Small intestine (tissue), 7 donors: ENCODE measurements at regions not wholly inside any gene's neighbourhood (a gene's known extent, or its start where the extent isn't known, plus 50 kb on each side); places are given as distances from the start of the nearest gene placed in this dataset.

Experiments used
- DNase-seq, 2 donors: peaks; one replicate each; pipeline versions ENCODE4 v3.0.0 to v3.0.0-alpha.2; 2013
- FAIRE-seq: peaks from 2 replicates; lab custom pipeline; 2012; peaks lifted over from hg19 to GRCh38; lab: Jason Lieb, UNC
- H3K27ac ChIP-seq, 3 donors: one replicate each; pipeline ENCODE4 v1.5.1; 2013; ENCODE audit warnings: low read length in 2 of 3, mild to moderate bottlenecking in 2 of 3, control low read depth in 1 of 3, inconsistent platforms in 1 of 3, low read depth in 1 of 3, moderate library complexity in 1 of 3
- H3K27me3 ChIP-seq, 3 donors: one replicate each; pipeline ENCODE4 v1.6.1; 2013; ENCODE audit warnings: low read length in 3 of 3, inconsistent platforms in 1 of 3; ENCODE audit not compliant: control insufficient read depth in 3 of 3, insufficient read depth in 3 of 3
- H3K36me3 ChIP-seq, 3 donors: one replicate each; pipeline ENCODE4 v1.6.1; 2013; ENCODE audit warnings: low read length in 3 of 3, inconsistent platforms in 1 of 3, low read depth in 1 of 3, mild to moderate bottlenecking in 1 of 3, moderate library complexity in 1 of 3; ENCODE audit not compliant: control insufficient read depth in 3 of 3, insufficient read depth in 2 of 3
- H3K4me1 ChIP-seq, 3 donors: one replicate each; pipeline ENCODE4 v1.6.1; 2013; ENCODE audit warnings: low read length in 2 of 3, inconsistent platforms in 1 of 3, low read depth in 1 of 3, mild to moderate bottlenecking in 1 of 3, moderate library complexity in 1 of 3; ENCODE audit not compliant: control insufficient read depth in 3 of 3, insufficient read depth in 2 of 3
- H3K4me3 ChIP-seq, 3 donors: one replicate each; pipeline ENCODE4 v1.5.1; 2013; ENCODE audit warnings: low read length in 3 of 3, control low read depth in 1 of 3, inconsistent platforms in 1 of 3, low read depth in 1 of 3, mild to moderate bottlenecking in 1 of 3, moderate library complexity in 1 of 3
- H3K9me3 ChIP-seq, 2 donors: one replicate each; pipeline ENCODE4 v1.6.1; 2013; ENCODE audit warnings: low read depth in 1 of 2, low read length in 1 of 2; ENCODE audit not compliant: control insufficient read depth in 2 of 2, insufficient read depth in 1 of 2
- WGBS, 3 donors: extraction: QIAGEN DNeasy Blood & Tissue Kit; methylation state at CpG; one replicate each; pipeline ENCODE4 v1.1.7; 2013; 5-methylcytosine and 5-hydroxymethylcytosine counted together
- donor health status: healthy with polysubstance abuse.
- donor health status: control.
- donor health status: control.
- donor health status: Bipolar disorder and iron deficiency.
- donor health status: healthy.

DNA sequence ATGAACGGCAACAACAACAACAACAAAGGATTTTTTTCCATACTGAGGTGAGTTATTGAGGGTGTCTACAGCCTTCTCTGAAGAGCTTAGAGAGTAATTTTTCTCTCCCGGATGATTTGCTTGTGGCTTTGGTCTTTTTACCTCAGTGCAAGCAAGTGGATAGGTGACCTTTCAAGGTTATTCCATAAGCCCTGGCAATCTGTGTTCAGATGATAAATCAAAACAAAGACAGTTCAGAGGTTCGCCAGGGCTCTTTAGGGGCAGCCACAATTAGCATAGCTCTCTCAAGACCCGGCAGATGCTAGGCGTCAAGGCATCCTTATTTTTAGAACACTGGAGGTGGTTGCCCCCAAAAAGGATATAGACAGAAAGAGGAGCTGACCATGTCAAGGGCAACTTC is 417.9 kb upstream of the C9orf72 start:
- no peaks in the 10 kb centered on the region for H3K4me1 ChIP-seq
- H3K9me3 ChIP-seq = no peaks in the 10 kb centered on the region
- 66 to 70% (median 67%) methylated on average over 5 of the region's 5 CpGs for WGBS, 3 donors
- FAIRE-seq (no peak), DNase-seq (no peak)
- H3K4me3 ChIP-seq = no peak overlapping the region
- no peak overlapping the region for H3K27ac ChIP-seq
- H3K27me3 ChIP-seq = peaks cover 0 to 2% (median 0%) of the 10 kb centered on the region in 3 donors
- H3K36me3 ChIP-seq = no peaks in the 10 kb centered on the region

DNA sequence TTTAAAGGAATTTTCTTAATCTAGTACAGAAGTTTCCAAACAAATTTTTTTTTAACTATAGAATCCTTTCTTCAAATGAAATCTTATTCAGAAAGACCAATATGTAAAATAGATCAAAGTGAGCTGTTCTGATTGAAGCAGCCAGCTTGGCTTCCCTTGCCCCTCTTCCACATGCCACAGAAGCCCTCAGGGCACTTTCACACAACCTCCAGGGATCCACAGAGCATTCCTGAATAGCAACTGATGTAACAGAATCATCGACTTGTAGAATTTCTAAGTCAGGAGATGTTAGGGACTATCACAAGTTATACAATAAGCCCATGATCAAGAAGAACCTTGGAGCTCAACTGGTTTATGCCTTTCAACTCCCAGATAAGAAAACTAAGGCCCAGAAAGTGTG is 427.8 kb upstream of the C9orf72 start:
- Histone ChIP-seq H3K27me3 (no peaks in the 10 kb centered on the region), H3K4me1 (no peaks in the 10 kb centered on the region), H3K4me3 (no peak overlapping the region), H3K27ac (no peak overlapping the region), H3K36me3 (no peaks in the 10 kb centered on the region), H3K9me3 (no peaks in the 10 kb centered on the region)
- no peak for DNase-seq
- WGBS, 3 donors = 58 to 67% (median 63%) methylated on average over 1 of the region's 1 CpG
- FAIRE-seq = no peak

DNA sequence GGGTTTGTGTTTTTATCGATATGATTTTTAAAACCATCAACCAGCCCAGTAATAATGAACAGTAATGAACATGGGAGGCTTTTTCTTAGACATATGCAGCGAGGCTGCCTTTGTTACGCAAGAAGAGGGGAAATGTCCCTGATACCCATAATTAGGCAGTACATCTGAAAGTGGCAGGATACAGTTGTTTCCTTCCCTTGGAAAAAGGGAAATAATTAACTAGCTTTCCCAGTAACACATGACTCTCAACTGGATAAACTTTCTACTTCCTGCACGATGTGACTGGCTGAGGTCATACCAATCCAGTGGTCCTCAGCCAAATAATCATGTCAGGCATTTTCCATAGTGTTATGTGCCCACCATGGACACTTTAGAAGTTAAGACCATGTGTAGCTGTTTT is 431.6 kb upstream of the C9orf72 start:
- Histone ChIP-seq H3K36me3 (no peaks in the 10 kb centered on the region), H3K27me3 (no peaks in the 10 kb centered on the region), H3K9me3 (no peaks in the 10 kb centered on the region), H3K27ac (no peak overlapping the region), H3K4me1 (no peaks in the 10 kb centered on the region), H3K4me3 (no peak overlapping the region)
- WGBS, 3 donors = 46 to 56% (median 54%) methylated on average over 4 of the region's 4 CpGs
- peak in 1 of 2 donors; percentile 21 for DNase-seq
- FAIRE-seq = no peak

DNA sequence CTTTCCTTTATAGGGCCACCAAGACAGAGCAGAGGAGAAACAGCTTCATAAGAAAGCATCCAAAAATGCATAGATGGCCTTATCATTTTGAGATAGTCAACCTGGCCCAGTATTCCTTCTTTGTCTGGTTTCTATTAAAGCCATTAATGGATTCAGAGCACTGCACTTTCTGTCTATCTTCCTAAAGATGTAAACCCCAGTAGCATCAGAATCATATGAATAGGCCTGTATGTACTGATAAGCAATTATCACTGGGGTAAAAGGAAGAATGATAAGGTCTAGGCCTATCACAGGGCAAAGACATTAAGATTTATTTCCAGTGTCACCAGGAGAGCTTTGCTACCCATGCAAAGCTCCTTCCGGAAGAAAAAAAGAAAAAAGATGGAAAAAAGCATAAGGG is 432.5 kb upstream of the C9orf72 start:
- Histone ChIP-seq H3K4me1 (no peaks in the 10 kb centered on the region), H3K27me3 (no peaks in the 10 kb centered on the region), H3K9me3 (no peaks in the 10 kb centered on the region), H3K36me3 (no peaks in the 10 kb centered on the region), H3K4me3 (no peak overlapping the region), H3K27ac (no peak overlapping the region)
- no peak for FAIRE-seq
- DNase-seq = no peak
- 88 to 93% (median 92%) methylated on average over 1 of the region's 1 CpG for WGBS, 3 donors

DNA sequence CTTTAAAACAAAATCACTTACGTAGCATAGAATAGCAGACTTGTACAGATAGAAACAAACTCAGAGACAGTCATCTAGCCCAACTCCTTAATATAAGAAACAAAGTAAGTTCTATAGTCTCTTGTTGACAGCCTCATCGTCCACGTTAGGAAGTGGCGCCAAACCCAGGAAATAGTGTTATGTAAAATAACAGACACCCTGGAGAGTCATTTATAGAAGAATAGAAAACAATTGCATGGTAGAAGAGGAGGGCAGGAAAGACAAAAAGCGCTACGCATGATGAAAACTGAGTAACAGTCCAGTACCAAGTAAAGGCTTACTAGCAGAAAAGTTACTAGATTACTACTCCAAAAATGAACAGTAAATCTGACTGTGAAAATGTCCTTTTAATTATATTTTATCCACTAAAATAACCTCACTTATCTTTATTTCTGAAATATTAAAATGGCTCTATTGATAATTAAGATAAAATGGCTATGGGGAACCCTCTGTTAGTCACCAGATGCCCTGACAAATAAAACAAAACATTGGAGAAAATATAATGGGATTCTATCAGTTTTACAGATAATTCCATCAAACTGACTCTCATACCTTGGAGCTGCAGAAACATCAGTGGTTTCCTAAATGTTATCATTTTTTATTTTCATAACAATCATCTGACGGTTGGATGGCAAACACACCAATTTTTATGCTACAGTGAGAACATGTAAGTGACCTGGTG is 434.0 kb upstream of the C9orf72 start:
- Histone ChIP-seq H3K4me3 (no peak overlapping the region), H3K9me3 (no peaks in the 10 kb centered on the region), H3K4me1 (no peaks in the 10 kb centered on the region), H3K36me3 (no peaks in the 10 kb centered on the region), H3K27me3 (peaks cover 0 to under 1% (median 0%) of the 10 kb centered on the region in 3 donors), H3K27ac (no peak overlapping the region)
- no peak for FAIRE-seq
- no peak for DNase-seq
- 74 to 87% (median 80%) methylated on average over 7 of the region's 7 CpGs for WGBS, 3 donors

DNA sequence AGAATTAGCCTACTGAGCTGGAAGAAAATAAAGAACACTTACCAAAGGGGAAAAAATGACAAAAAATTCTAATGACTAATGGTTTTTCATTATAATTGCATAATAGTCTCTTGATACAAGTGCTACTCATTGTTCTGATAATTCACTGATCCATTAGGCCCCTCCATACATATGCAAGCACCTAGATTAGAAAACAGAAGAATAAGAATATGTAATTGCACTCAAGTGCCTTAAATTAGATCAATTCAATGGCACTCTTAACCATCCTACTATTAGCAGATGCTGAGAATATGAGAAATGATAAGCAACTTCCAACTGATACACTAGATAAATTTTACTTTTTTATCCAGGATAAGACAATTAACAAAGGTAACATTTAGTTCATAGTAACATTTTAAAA is 440.9 kb upstream of the C9orf72 start:
- FAIRE-seq = no peak
- no peaks in the 10 kb centered on the region for H3K4me1 ChIP-seq

DNA sequence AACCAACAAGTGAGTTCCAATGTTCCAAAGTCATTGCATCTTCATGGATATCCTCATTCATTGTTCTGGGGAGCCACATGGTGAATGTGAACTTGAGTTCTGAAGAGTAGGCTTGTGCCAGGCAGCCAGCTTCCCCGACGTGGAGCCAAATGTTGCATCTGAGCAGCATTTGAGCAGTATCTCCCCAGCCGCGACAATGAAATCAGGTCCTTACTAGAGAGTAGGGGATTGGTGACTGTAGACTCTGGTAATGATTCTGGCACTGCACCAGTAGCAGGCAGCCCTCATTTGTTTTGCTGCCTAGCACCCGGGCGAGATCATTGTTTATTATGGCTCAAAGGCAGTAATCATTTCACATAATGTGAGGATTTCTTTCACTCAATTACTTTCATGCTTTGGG is 451.4 kb upstream of the C9orf72 start:
- Histone ChIP-seq H3K36me3 (no peaks in the 10 kb centered on the region), H3K4me1 (no peaks in the 10 kb centered on the region), H3K4me3 (no peak overlapping the region), H3K9me3 (no peaks in the 10 kb centered on the region), H3K27me3 (peaks cover 0 to 2% (median 0%) of the 10 kb centered on the region in 3 donors), H3K27ac (no peak overlapping the region)
- WGBS, 3 donors = 70 to 84% (median 81%) methylated on average over 6 of the region's 6 CpGs
- DNase-seq (no peak), FAIRE-seq (no peak)

More for the DNA sequence above, 440.9 kb upstream of the C9orf72 start:
- Histone ChIP-seq H3K27ac (no peak overlapping the region), H3K4me3 (no peak overlapping the region), H3K27me3 (peaks cover 0 to 3% (median 0%) of the 10 kb centered on the region in 3 donors), H3K9me3 (no peaks in the 10 kb centered on the region), H3K36me3 (no peaks in the 10 kb centered on the region)
- no peak for DNase-seq

DNA sequence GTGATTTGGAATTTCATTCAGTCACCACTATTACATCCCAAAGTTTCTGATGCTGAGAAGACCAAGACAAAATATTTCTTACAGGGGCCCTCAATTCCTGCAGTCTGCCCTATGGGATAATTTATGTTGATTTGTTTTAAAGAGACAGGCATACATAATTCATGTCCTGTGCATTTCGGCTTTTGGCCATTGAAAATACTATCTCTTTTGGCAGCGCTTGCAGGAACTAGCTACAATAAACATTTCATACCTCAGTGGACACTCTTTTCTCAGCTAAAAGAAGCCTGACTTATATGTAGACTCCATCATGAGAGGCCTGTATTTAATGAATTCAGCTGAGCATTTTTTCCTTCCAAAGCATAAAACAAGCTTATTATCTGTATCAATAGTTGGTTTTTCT is 451.9 kb upstream of the C9orf72 start:
- Histone ChIP-seq H3K36me3 (no peaks in the 10 kb centered on the region), H3K27ac (no peak overlapping the region), H3K9me3 (no peaks in the 10 kb centered on the region), H3K27me3 (peaks cover 0 to 2% (median 0%) of the 10 kb centered on the region in 3 donors), H3K4me3 (no peak overlapping the region), H3K4me1 (no peaks in the 10 kb centered on the region)
- FAIRE-seq (no peak), DNase-seq (no peak)
- 63 to 74% (median 72%) methylated on average over 2 of the region's 2 CpGs for WGBS, 3 donors
